SK-N-SH (cell line): ENCODE measurements at regions not wholly inside any gene's neighbourhood (a gene's known extent, or its start where the extent isn't known, plus 50 kb on each side); places are given as distances from the start of the nearest gene placed in this dataset.

Source experiments
- CTCF ChIA-PET: fragments of 300-600, 350-600 bp; formaldehyde crosslinking; extraction: SDS; loops from one replicate; lab custom pipeline; 2021; lab: Yijun Ruan, JAX
- POLR2A ChIA-PET: fragments of 350-600 bp; sonication (Branson Sonifier 250); formaldehyde crosslinking; extraction: SDS; loops from one replicate; lab custom pipeline; 2020; ENCODE audit warnings: antibody characterized with exemption, inconsistent platforms; lab: Yijun Ruan, JAX
- DNase-seq: peaks from one replicate; pipeline ENCODE4 v3.0.0; 2012
- H2AFZ ChIP-seq: fragments of 200-600 bp; sonication (generic); 2 replicates; pipeline ENCODE4 v1.8.1; 2016; ENCODE audit warnings: antibody characterized with exemption, mild to moderate bottlenecking, low read depth
- H3F3A ChIP-seq: fragments of 200-600 bp; sonication (generic); replicated peaks from 2 replicates; pipeline ENCODE3; 2016; ENCODE audit warnings: antibody characterized with exemption, mild to moderate bottlenecking; ENCODE audit not compliant: insufficient read depth
- H3K27ac ChIP-seq, 2 experiments: fragments of 200-500 bp in 1 of 2; fragments of 200-600 bp in 1 of 2; sonication (Bioruptor generic) in 1 of 2; sonication (generic), shearing (Covaris generic) in 1 of 2; 2 replicates each; pipeline versions ENCODE4 v1.5.1 to v1.6.1; 2014 to 2016; ENCODE audit warnings: low read depth in 2 of 2, inconsistent platforms in 1 of 2, low read length in 1 of 2, mild to moderate bottlenecking in 1 of 2, mixed read lengths in 1 of 2
- H3K27me3 ChIP-seq: fragments of 200-600 bp; sonication (generic), shearing (Covaris generic); 2 replicates; pipeline ENCODE4 v1.6.1; 2016; ENCODE audit warnings: mixed run types; ENCODE audit not compliant: insufficient read depth
- H3K36me3 ChIP-seq, 2 experiments: fragments of 200-500 bp in 1 of 2; fragments of 200-600 bp in 1 of 2; sonication (Bioruptor generic) in 1 of 2; sonication (generic) in 1 of 2; replicated peaks in 1 of 2; 2 replicates each; pipeline versions ENCODE3 to v1.5.1; 2014 to 2016; ENCODE audit warnings: low read length in 1 of 2, mild to moderate bottlenecking in 1 of 2; ENCODE audit not compliant: insufficient read depth in 2 of 2, control insufficient read depth in 1 of 2
- H3K4me1 ChIP-seq, 2 experiments: fragments of 200-500 bp in 1 of 2; fragments of 200-600 bp in 1 of 2; sonication (Bioruptor generic) in 1 of 2; sonication (generic), shearing (Covaris generic) in 1 of 2; 2 replicates each; pipeline versions ENCODE4 v1.5.1 to v1.6.1; 2014 to 2016; ENCODE audit warnings: low read depth in 1 of 2, low read length in 1 of 2, mixed run types in 1 of 2; ENCODE audit not compliant: insufficient read depth in 2 of 2, control insufficient read depth in 1 of 2
- H3K4me2 ChIP-seq: fragments of 200-600 bp; sonication (generic), shearing (Covaris generic); 2 replicates; pipeline ENCODE4 v1.6.1; 2017; ENCODE audit warnings: mixed run types
- H3K4me3 ChIP-seq, 2 experiments: fragments of 200-500 bp in 1 of 2; fragments of 200-600 bp in 1 of 2; sonication (Bioruptor generic) in 1 of 2; sonication (generic), shearing (Covaris generic) in 1 of 2; 2 replicates each; pipeline versions ENCODE4 v1.5.1 to v1.8.1; 2014 to 2016; ENCODE audit warnings: low read depth in 2 of 2, inconsistent platforms in 1 of 2, low read length in 1 of 2, mild to moderate bottlenecking in 1 of 2, mixed read lengths in 1 of 2, moderate library complexity in 1 of 2
- H3K79me2 ChIP-seq: fragments of 200-600 bp; sonication (generic); 2 replicates; pipeline ENCODE4 v1.8.1; 2017; ENCODE audit warnings: mild to moderate bottlenecking; ENCODE audit not compliant: insufficient read depth
- H3K9ac ChIP-seq: fragments of 200-600 bp; sonication (generic); 2 replicates; pipeline ENCODE4 v1.6.1; 2017; ENCODE audit warnings: mixed run types
- H3K9me2 ChIP-seq: fragments of 200-600 bp; sonication (generic); 2 replicates; pipeline ENCODE4 v1.6.1; 2017; ENCODE audit warnings: mixed run types
- H3K9me3 ChIP-seq: fragments of 200-600 bp; sonication (generic); 2 replicates; pipeline ENCODE4 v1.6.1; 2017; ENCODE audit warnings: mixed run types, mild to moderate bottlenecking, moderate library complexity
- H4K20me1 ChIP-seq: fragments of 200-600 bp; sonication (generic); 2 replicates; pipeline ENCODE4 v1.6.1; 2017; ENCODE audit warnings: mild to moderate bottlenecking, mixed run types; ENCODE audit not compliant: insufficient read depth
- ELF1 ChIP-seq: IDR thresholded peaks from 2 replicates; pipeline ENCODE4 v1.4.0; 2012
- EP300 ChIP-seq, 2 experiments: IDR thresholded peaks; 2 replicates each; pipeline versions ENCODE4 v1.4.0 to v1.6.1; 2012; ENCODE audit warnings: borderline replicate concordance in 1 of 2, low read depth in 1 of 2, low read length in 1 of 2
- EZH2phosphoT487 ChIP-seq: fragments of 200-600 bp; sonication (generic); IDR thresholded peaks from 2 replicates; pipeline ENCODE4 v1.6.1; 2017; ENCODE audit warnings: low read depth, mixed run types, mild to moderate bottlenecking, antibody characterized with exemption, moderate library complexity, borderline replicate concordance
- FOSL2 ChIP-seq: IDR thresholded peaks from 2 replicates; pipeline ENCODE4 v1.4.0; 2012; ENCODE audit warnings: low read depth, mild to moderate bottlenecking, moderate library complexity, borderline replicate concordance
- FOXM1 ChIP-seq: IDR thresholded peaks from 2 replicates; pipeline ENCODE4 v1.4.0; 2012; ENCODE audit warnings: low read depth, mild to moderate bottlenecking
- MEF2A ChIP-seq: IDR thresholded peaks from 2 replicates; pipeline ENCODE4 v1.4.0; 2012; ENCODE audit warnings: low read depth, borderline replicate concordance
- POLR2AphosphoS5 ChIP-seq: IDR thresholded peaks from 2 replicates; pipeline ENCODE4 v1.6.1; 2012; ENCODE audit warnings: low read depth, low read length
- RAD21 ChIP-seq: IDR thresholded peaks from 2 replicates; pipeline ENCODE4 v1.6.1; 2012; ENCODE audit warnings: mild to moderate bottlenecking, low read length
- RFX5 ChIP-seq: IDR thresholded peaks from 2 replicates; pipeline ENCODE4 v1.6.1; 2012; ENCODE audit warnings: mild to moderate bottlenecking, improper control_type of control experiment, low read length
- SMC3 ChIP-seq: IDR thresholded peaks from 2 replicates; pipeline ENCODE4 v1.6.1; 2012; ENCODE audit warnings: low read depth, low read length, improper control_type of control experiment
- TAF1 ChIP-seq: IDR thresholded peaks from 2 replicates; pipeline ENCODE4 v1.6.1; 2012; ENCODE audit warnings: low read depth, mild to moderate bottlenecking, low read length, moderate library complexity, borderline replicate concordance
- TCF12 ChIP-seq: IDR thresholded peaks from 2 replicates; pipeline ENCODE4 v1.4.0; 2012
- WGBS: methylation state at CpG from one replicate; pipeline ENCODE4 v1.1.6; 2017; ENCODE audit warnings: low lambda C conversion rate; 5-methylcytosine and 5-hydroxymethylcytosine counted together
- TF ChIP-seq, protein P1 (sequence below): IDR thresholded peaks from 2 replicates; pipeline ENCODE4 v1.4.0; 2012; ENCODE audit warnings: low read depth
- TF ChIP-seq, protein P2 (sequence below): IDR thresholded peaks from 2 replicates; pipeline ENCODE4 v1.6.1; 2012; ENCODE audit warnings: mild to moderate bottlenecking, low read depth, low read length, moderate library complexity
- TF ChIP-seq, protein P3 (sequence below): IDR thresholded peaks from 2 replicates; pipeline ENCODE4; 2012

DNA sequence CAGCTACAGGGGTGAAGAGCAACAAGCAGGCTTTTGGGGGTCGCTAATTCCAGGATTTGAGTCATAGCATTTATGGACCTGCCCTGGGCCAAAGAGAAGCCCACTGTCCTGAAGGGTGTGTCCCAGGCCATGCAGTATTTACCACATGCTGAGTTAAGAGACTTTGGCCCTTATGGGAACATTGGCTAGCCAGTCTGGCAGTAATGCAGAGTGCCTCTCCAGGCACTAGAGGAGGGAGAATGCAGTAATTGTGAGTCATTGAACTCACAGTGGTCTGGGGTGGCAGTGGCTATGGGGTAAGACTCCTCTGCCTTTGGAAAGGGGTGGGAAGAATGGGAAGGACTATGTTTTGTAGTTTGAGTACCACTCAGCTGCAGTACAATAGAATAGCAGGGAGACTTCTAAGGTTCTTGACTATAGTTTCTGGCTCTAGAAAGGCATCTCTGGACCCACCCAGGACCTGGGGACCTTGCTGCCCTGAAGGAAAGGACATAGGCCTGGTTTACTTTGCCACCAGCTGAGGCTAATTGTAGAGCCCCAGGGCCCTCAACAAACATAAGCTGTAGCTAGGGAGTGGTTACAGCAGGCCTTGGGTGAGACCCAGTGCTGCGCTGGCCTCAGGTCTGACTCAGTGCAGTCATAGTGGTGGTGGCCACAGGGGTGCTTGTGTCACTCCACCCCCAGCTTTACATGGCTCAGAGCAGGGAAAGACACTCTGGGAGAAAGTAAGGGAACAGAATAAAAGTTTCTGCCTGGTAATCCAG is 520.9 kb downstream of the HTR1B start:
- no peaks in the 10 kb centered on the region for H3K9me2 ChIP-seq
- H2AFZ ChIP-seq, result no peak overlapping the region
- no peak overlapping the region for H3K4me2 ChIP-seq
- no peak for DNase-seq
- no peaks in the 10 kb centered on the region for H4K20me1 ChIP-seq
- TF ChIP-seq EP300 (IDR thresholded peaks at IDR 0.05; ENCODE audit: borderline replicate concordance in 1 of 2, low read depth in 1 of 2, low read length in 1 of 2) (no peak), SMC3 (no peak), FOSL2 (no peak), EZH2phosphoT487 (no peak), ELF1 (no peak), RFX5 (no peak), RAD21 (no peak), MEF2A (no peak), FOXM1 (no peak), POLR2AphosphoS5 (no peak), TCF12 (no peak), TAF1 (no peak)
- TF ChIP-seq, protein P1, sequence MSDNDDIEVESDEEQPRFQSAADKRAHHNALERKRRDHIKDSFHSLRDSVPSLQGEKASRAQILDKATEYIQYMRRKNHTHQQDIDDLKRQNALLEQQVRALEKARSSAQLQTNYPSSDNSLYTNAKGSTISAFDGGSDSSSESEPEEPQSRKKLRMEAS, result no peak
- TF ChIP-seq, protein P2, sequence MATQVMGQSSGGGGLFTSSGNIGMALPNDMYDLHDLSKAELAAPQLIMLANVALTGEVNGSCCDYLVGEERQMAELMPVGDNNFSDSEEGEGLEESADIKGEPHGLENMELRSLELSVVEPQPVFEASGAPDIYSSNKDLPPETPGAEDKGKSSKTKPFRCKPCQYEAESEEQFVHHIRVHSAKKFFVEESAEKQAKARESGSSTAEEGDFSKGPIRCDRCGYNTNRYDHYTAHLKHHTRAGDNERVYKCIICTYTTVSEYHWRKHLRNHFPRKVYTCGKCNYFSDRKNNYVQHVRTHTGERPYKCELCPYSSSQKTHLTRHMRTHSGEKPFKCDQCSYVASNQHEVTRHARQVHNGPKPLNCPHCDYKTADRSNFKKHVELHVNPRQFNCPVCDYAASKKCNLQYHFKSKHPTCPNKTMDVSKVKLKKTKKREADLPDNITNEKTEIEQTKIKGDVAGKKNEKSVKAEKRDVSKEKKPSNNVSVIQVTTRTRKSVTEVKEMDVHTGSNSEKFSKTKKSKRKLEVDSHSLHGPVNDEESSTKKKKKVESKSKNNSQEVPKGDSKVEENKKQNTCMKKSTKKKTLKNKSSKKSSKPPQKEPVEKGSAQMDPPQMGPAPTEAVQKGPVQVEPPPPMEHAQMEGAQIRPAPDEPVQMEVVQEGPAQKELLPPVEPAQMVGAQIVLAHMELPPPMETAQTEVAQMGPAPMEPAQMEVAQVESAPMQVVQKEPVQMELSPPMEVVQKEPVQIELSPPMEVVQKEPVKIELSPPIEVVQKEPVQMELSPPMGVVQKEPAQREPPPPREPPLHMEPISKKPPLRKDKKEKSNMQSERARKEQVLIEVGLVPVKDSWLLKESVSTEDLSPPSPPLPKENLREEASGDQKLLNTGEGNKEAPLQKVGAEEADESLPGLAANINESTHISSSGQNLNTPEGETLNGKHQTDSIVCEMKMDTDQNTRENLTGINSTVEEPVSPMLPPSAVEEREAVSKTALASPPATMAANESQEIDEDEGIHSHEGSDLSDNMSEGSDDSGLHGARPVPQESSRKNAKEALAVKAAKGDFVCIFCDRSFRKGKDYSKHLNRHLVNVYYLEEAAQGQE, result no peak
- TF ChIP-seq, protein P3, sequence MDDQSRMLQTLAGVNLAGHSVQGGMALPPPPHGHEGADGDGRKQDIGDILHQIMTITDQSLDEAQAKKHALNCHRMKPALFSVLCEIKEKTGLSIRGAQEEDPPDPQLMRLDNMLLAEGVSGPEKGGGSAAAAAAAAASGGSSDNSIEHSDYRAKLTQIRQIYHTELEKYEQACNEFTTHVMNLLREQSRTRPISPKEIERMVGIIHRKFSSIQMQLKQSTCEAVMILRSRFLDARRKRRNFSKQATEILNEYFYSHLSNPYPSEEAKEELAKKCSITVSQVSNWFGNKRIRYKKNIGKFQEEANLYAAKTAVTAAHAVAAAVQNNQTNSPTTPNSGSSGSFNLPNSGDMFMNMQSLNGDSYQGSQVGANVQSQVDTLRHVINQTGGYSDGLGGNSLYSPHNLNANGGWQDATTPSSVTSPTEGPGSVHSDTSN, result no peak
- H3K9ac ChIP-seq, result no peak overlapping the region
- ChIA-PET POLR2A (no interaction called here), CTCF (no interaction called here)
- no peaks in the 10 kb centered on the region for H3K4me1 ChIP-seq
- H3K4me3 ChIP-seq, result no peak overlapping the region
- H3K27ac ChIP-seq, result no peak overlapping the region
- 14% methylated on average over 1 of the region's 2 CpGs for WGBS
- no peaks in the 10 kb centered on the region for H3K27me3 ChIP-seq
- no peaks in the 10 kb centered on the region for H3F3A ChIP-seq
- no peaks in the 10 kb centered on the region for H3K36me3 ChIP-seq
- no peaks in the 10 kb centered on the region for H3K79me2 ChIP-seq
- H3K9me3 ChIP-seq, result no peaks in the 10 kb centered on the region
